OCI-LY3 (cell line): ENCODE measurements at regions not wholly inside any gene's neighbourhood (a gene's known extent, or its start where the extent isn't known, plus 50 kb on each side); places are given as distances from the start of the nearest gene placed in this dataset.

ENCODE experiments used
- EZH2phosphoT487 ChIP-seq: fragments of 200-600 bp; shearing (Covaris generic); IDR thresholded peaks from 2 replicates; pipeline ENCODE4 v1.6.1; 2018; ENCODE audit warnings: antibody characterized with exemption, mixed run types, low read depth
- TF ChIP-seq, protein P1 (sequence below): fragments of 200-600, 300-600 bp; sonication (generic); IDR thresholded peaks from 2 replicates; pipeline ENCODE4 v1.5.1; 2014; ENCODE audit warnings: antibody characterized with exemption, low read length, low read depth

DNA sequence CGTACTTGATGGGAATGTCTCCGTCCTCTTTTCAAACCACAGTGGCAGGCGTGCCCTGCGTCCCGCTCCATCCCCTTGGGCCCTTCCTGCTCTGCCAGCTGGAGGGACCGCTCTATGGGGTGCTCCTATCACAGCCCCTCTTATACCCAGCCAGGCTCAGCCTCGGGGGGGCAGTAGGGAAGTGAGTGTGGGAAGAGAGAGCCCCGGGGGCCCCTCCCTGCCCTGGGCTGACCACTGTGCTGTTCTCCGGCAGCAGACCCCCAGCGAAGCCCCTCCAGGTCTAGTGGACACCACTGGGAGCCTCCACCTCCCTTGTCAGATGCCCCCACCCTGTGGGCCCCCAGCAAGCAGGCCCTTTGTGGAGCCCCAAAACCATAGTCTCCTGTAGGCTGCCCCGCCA lies 572.5 kb downstream of the BRD1 start:
- TF ChIP-seq, protein P1, sequence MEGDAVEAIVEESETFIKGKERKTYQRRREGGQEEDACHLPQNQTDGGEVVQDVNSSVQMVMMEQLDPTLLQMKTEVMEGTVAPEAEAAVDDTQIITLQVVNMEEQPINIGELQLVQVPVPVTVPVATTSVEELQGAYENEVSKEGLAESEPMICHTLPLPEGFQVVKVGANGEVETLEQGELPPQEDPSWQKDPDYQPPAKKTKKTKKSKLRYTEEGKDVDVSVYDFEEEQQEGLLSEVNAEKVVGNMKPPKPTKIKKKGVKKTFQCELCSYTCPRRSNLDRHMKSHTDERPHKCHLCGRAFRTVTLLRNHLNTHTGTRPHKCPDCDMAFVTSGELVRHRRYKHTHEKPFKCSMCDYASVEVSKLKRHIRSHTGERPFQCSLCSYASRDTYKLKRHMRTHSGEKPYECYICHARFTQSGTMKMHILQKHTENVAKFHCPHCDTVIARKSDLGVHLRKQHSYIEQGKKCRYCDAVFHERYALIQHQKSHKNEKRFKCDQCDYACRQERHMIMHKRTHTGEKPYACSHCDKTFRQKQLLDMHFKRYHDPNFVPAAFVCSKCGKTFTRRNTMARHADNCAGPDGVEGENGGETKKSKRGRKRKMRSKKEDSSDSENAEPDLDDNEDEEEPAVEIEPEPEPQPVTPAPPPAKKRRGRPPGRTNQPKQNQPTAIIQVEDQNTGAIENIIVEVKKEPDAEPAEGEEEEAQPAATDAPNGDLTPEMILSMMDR = no peak
- no peak for TF ChIP-seq EZH2phosphoT487
